Left cardiac atrium (tissue), 4 donors: ENCODE measurements at regions not wholly inside any gene's neighbourhood (a gene's known extent, or its start where the extent isn't known, plus 50 kb on each side); places are given as distances from the start of the nearest gene placed in this dataset.
A peak's percentile ranks its signal among the peaks of the same experiment; 100 is the strongest.

Source experiments
- ATAC-seq, 2 donors: fragments of 200-7000 bp; cut with Tn5 transposase; one replicate each; pipeline ENCODE4 v1.9.1; 2020; ENCODE audit warnings: mild to moderate bottlenecking in 2 of 2, moderate library complexity in 2 of 2
- DNase-seq: peaks from one replicate; pipeline ENCODE4 v3.0.0-alpha.2; 2020
- intact Hi-C, 2 donors: fragments of 100-400 bp; cut with DNase I; formaldehyde crosslinking; loops; one replicate each; pipeline versions ENCODE4 v1.14.1 to v1.15.1; 2022 to 2023
- donor health status: DM: no; HTN: yes; CAD: no.
- donor health status: DM: no; HTN: yes; CAD: no; lungs with severe emphysema.
- donor health status: DM: yes; HTN: yes; CAD: no.
- donor health status: Dilated cardiomyopathy.

GRCh38 chr1:216958569-216958968 lies 235.3 kb upstream of the ESRRG start:
- intact Hi-C loops = loop anchor here in 1 of 2 donors (5.0 kb wide), 1 partner anchor 206 kb away; no protein-coding TSS in a partner anchor
- ATAC-seq (peak; percentile 37 to 44), DNase-seq (no peak)

GRCh38 chr1:216953495-216953894 lies 230.3 kb upstream of the ESRRG start:
- DNase-seq (no peak), ATAC-seq (no peak)
- intact Hi-C loops = no loop called here

GRCh38 chr1:216952864-216953263 lies 229.6 kb upstream of the ESRRG start:
- intact Hi-C loops = no loop called here
- DNase-seq (no peak), ATAC-seq (no peak)

DNA sequence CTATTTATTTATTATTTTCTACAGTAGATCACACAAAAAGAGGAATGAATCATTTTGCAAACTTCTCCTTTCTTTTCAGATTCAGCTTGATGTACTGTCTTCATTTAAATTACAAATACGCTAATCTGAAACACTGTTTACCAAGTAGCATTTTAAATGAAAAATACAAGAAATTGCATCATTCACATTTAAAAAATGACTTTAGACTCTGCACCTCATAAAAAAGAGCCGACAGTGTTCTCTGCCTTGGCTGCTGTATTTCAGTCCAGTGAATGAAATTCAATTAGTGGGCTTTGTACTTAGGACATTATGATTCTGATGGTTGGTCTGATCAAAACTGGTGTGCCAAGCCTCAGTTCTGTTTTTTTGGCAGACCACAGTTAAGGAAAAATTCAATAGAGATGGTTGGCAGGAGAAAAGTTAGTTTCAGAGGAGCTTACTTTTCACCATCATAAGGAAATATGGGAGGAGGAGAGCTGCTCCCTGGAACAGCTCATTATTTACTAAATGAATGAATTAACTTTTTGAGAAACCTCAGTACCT lies 222.4 kb upstream of the ESRRG start:
- intact Hi-C loops = no loop called here

GRCh38 chr1:216944864-216945510 lies 221.8 kb upstream of the ESRRG start:
- no peak for DNase-seq
- ATAC-seq = no peak
- intact Hi-C loops = no loop called here

More for the DNA sequence above, 222.4 kb upstream of the ESRRG start:
- DNase-seq = no peak
- no peak for ATAC-seq

DNA sequence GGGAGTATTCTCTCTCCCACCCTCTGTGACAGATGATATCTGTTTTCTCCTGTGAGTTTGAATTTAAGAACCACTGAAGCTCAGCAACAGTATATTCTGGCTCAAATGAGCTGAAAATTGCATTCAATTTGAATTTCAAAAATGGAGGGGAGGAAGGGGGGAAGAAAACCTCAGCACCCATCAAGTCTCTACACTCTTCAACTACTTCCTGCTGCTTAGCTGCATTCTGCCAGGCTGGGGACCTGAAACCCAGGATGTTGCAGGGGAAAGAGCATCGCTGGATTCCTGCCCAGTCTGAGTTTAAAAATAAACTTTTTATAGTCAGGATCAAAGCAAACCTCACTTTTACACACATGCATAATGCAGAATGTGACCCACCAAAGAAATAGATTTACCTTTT lies 214.3 kb upstream of the ESRRG start:
- intact Hi-C loops = no loop called here
- ATAC-seq = no peak
- DNase-seq = no peak

- DNase-seq = no peak
- no peak for ATAC-seq
- intact Hi-C loops = no loop called here
Measured at GRCh38 chr1:216936779-216937178, 213.6 kb upstream of the ESRRG start.

GRCh38 chr1:216935901-216936300 lies 212.7 kb upstream of the ESRRG start:
- ATAC-seq (no peak), DNase-seq (no peak)
- intact Hi-C loops = no loop called here

DNA sequence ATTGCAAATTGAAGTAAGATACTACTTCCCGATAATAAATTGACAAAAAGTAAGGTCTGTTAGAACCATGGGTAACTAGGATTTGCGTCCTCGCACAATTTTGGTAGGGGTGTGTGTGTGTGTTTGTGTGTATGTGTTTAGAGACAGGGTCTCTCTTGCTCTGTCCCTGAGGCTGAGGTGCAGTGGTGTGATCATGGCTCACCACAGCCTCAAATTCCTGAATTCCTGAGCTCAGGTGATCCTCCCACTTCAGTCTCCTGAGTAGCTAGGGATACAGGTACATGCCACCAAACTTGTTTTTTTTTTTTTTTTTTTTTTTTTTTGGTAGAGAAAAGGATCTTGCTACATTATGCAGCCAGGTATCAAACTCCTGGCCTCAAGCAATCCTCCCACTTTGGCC lies 209.2 kb upstream of the ESRRG start:
- no peak for ATAC-seq
- intact Hi-C loops = no loop called here
- DNase-seq = no peak

DNA sequence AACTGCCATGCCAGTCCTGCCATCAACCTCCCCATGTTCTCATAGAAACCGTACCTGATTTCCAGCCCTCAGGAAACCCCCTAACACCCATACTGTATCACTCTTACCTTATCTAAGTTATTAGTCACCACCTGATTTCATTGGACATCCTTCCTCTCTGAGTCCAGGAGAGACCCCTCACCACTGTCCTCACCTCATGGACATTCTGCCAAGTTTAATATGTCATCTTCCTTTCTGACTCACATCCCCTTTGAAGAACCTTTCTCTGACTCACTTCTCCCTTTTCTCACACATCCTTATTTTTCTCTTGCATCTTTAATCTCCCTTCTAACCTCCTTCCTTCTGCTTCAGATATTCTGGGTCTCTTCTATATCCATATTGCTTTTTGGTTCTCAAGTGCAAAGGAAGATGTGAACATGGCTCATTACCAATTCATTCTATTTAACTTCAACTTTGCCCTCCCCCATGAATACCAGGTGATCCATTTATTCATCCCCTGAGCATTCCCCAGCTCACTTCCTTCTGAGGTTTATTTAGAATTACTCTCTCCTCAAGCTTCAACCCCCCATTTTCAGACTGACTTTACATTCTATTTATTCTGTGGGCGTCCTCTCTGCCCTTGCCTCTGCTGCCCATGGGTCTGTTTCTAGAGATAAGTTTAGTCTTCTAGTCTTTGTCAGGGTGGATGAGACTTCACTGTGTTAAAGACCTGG lies 206.8 kb upstream of the ESRRG start:
- ATAC-seq (no peak), DNase-seq (no peak)
- intact Hi-C loops = no loop called here

GRCh38 chr1:216927633-216928032 lies 204.4 kb upstream of the ESRRG start:
- intact Hi-C loops = no loop called here
- DNase-seq (no peak), ATAC-seq (no peak)

DNA sequence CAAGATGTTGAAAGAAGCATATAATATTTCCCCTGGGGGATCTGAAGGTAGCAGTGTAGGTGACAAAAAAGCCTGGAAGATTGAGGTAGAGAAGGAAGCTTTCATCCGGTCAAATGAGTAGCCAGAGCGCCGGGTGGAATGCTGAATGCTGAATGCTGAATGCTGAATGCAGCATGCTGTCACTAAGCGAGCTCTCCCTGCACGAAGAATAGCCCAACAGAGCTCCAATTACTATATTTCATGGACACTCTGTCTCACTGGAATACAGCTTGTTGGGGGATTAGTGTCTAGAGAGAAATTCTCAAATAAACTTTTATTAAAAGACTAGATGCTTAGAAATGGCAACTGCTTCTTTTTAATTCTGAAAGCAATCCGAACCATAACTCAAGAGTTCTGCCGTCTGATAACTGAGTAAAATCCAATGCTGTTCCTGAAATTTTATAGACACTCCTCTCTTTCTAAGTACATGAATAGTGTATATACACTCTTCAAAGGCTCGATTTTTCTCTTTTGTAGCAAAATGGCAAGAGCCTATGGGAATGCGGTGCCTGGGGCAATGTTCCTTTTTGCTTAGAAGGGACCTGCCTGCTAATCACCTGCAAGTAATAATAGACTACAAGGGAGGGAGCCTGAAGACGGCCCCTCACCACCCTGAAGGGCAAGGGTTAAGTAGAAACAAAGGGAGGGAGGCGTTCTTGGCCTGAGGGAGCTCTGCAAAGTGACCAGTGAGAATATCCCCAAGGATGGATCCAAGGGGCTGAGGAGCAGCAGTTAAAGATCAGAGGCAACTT lies 203.7 kb upstream of the ESRRG start:
- ATAC-seq (no peak), DNase-seq (no peak)
- intact Hi-C loops = no loop called here

GRCh38 chr1:216925962-216926625 lies 202.9 kb upstream of the ESRRG start:
- ATAC-seq (no peak), DNase-seq (no peak)
- intact Hi-C loops = no loop called here

GRCh38 chr1:216924732-216925131 lies 201.5 kb upstream of the ESRRG start:
- intact Hi-C loops = no loop called here
- DNase-seq (no peak), ATAC-seq (no peak)

- intact Hi-C loops = no loop called here
- no peak for ATAC-seq
- no peak for DNase-seq
Measured at GRCh38 chr1:216923601-216924000, 200.4 kb upstream of the ESRRG start.

DNA sequence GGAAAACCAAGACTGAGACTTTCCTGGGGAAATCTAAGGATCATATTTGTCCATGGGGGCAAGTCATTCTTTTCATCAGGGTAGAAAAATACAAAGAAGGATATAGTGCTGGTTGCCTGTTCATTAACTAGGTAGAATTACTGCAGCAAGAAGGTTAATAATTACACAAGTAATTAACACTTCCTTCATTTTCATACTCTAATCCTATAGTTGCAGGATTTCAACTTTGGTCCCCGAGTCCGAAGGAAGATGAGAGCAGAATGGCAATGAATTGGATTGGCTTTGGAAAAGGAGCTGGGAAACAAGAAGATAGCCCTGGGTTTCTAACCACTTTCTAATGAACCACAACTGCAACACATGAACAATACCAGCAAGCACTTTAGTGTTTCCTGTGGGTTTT lies 199.2 kb upstream of the ESRRG start:
- no peak for ATAC-seq
- DNase-seq = no peak
- intact Hi-C loops = no loop called here

GRCh38 chr1:216921866-216922265 lies 198.6 kb upstream of the ESRRG start:
- intact Hi-C loops = no loop called here
- ATAC-seq = no peak
- no peak for DNase-seq

DNA sequence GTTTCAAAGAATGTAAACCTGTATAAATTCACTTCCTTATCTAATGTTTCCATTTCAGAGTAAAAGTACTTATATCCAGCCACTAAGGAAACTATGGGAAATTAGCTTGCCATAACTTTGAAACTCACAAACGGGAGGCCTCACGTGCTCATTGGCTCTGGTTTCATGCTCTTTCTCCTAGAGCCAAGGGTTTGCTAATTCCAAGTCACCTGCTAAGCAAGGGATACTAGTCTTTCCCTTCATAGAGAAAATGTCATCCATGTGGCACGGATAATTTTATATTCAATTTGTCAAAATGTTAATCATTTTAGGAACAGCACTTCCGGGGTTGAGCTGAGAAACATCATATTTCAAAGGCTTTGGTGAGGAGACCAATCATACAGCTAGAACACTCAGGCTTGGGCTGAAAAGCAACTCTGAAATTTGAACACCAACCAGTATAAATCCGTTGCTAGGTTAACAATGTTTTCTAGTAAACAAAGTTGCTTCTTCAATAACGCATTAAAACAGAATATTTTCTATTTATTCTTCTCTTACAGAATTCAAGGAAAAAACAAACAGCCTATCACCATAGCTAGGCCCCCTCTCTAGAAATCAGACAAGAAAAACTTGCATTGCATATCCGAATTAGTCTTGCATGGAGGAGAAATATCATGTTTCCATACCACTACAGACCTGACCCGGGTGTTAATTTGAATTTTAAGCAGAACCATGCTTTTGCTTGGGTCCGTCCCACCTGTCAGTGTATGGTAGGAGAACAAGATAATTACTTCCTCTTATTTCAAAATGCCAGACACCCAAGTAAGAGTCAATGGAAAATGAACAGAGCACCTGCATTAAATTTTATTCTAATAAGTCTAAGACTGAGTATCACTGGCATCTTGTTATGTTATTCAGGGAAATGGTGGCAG lies 196.1 kb upstream of the ESRRG start:
- ATAC-seq (no peak), DNase-seq (no peak)
- intact Hi-C loops = no loop called here
